ENCODE measurements at regions not wholly inside any gene's neighbourhood (a gene's known extent, or its start where the extent isn't known, plus 50 kb on each side); places are given as distances from the start of the nearest gene placed in this dataset.

DNA sequence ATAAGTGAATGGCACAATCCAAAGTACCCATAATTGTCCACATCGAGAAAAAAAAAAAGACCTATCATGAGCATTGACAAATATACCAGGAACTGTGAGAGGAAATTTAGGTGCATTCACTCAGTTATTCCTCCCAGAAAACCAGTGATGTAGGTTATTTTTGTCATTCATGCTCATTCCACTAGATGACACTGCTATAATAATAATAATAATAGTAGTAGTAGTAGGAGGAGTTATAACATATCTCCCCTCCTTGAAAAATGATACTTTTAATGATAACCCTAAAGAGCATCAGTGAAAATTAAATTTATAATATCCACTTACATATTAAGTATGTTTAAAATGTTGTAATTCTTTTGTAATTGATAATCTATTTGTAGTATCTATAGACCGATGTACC lies 463.9 kb upstream of the MIR17HG start:
- TF ChIP-seq POLR2A (IDR thresholded peaks at IDR 0.05), result no peak
- TF ChIP-seq, protein P1, sequence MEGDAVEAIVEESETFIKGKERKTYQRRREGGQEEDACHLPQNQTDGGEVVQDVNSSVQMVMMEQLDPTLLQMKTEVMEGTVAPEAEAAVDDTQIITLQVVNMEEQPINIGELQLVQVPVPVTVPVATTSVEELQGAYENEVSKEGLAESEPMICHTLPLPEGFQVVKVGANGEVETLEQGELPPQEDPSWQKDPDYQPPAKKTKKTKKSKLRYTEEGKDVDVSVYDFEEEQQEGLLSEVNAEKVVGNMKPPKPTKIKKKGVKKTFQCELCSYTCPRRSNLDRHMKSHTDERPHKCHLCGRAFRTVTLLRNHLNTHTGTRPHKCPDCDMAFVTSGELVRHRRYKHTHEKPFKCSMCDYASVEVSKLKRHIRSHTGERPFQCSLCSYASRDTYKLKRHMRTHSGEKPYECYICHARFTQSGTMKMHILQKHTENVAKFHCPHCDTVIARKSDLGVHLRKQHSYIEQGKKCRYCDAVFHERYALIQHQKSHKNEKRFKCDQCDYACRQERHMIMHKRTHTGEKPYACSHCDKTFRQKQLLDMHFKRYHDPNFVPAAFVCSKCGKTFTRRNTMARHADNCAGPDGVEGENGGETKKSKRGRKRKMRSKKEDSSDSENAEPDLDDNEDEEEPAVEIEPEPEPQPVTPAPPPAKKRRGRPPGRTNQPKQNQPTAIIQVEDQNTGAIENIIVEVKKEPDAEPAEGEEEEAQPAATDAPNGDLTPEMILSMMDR (IDR thresholded peaks at IDR 0.05), result no peak
